Activated CD4-positive, alpha-beta memory T cell treated with anti-CD3 and anti-CD28 coated beads, Interleukin-2, amount 10 ng/mL, durations not matched to agents 7 days and 5 days (primary cell): ENCODE measurements at regions not wholly inside any gene's neighbourhood (a gene's known extent, or its start where the extent isn't known, plus 50 kb on each side); places are given as distances from the start of the nearest gene placed in this dataset.
"Not testable (repeated sequence)": the region's sequence is repeated elsewhere in the genome, so short reads cannot be mapped to it uniquely, and the experiment has no call there.

Source experiments
- CTCF ChIA-PET: fragments of 350-600 bp; sonication (Branson Sonifier 250); formaldehyde crosslinking; loops from one replicate; lab custom pipeline; 2021; ENCODE audit warnings: antibody characterized with exemption, inconsistent platforms; lab: Charles Lee
- POLR2A ChIA-PET: fragments of 350-600 bp; sonication (Branson Sonifier 250); formaldehyde crosslinking; loops from one replicate; lab custom pipeline; 2021; ENCODE audit warnings: antibody characterized with exemption; lab: Charles Lee
- DNase-seq: peaks from one replicate; pipeline ENCODE4 v3.0.0-alpha.2; 2020
- H3K27ac Mint-ChIP-seq: one replicate; pipeline ENCODE4 v1.8.0; 2021; ENCODE audit warnings: mild to moderate bottlenecking, mixed read lengths
- H3K27me3 Mint-ChIP-seq: one replicate; pipeline ENCODE4 v1.8.0; 2021; ENCODE audit warnings: mixed read lengths
- H3K36me3 Mint-ChIP-seq: one replicate; pipeline ENCODE4 v1.8.0; 2021; ENCODE audit warnings: low read depth, mixed read lengths
- H3K4me1 Mint-ChIP-seq: one replicate; pipeline ENCODE4 v1.8.0; 2021; ENCODE audit warnings: mixed read lengths
- H3K4me3 Mint-ChIP-seq: one replicate; pipeline ENCODE4 v1.8.0; 2021; ENCODE audit warnings: mild to moderate bottlenecking, mixed read lengths
- H3K9me3 Mint-ChIP-seq: one replicate; pipeline ENCODE4 v1.8.0; 2021; ENCODE audit warnings: mixed read lengths

DNA sequence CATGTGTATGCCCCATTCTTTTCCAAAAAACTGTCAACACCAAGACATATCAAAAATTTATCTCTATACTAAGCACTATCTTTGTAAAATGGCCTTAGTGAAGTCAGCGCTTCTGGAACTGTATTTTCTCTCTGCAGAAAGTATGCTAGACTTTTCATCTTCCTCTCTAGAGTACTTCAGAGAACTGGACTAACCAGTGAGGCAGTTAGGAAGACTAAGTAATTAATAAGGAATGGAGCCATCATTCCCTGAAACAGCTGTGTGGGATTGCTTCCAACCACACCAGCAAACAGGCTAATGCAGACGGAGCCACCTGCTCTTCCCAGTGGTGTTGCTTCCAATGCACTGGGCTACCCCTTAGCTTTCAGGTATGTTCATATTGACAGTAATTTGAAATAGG is 169.1 kb upstream of the FUT9 start:
- no peak overlapping the region for H3K27ac Mint-ChIP-seq
- ChIA-PET CTCF (no interaction called here), POLR2A (no interaction called here)
- H3K4me1 Mint-ChIP-seq = no peaks in the 10 kb centered on the region
- no peaks in the 10 kb centered on the region for H3K27me3 Mint-ChIP-seq
- no peak overlapping the region for H3K4me3 Mint-ChIP-seq
- H3K9me3 Mint-ChIP-seq = no peaks in the 10 kb centered on the region
- no peaks in the 10 kb centered on the region for H3K36me3 Mint-ChIP-seq
- no peak for DNase-seq

DNA sequence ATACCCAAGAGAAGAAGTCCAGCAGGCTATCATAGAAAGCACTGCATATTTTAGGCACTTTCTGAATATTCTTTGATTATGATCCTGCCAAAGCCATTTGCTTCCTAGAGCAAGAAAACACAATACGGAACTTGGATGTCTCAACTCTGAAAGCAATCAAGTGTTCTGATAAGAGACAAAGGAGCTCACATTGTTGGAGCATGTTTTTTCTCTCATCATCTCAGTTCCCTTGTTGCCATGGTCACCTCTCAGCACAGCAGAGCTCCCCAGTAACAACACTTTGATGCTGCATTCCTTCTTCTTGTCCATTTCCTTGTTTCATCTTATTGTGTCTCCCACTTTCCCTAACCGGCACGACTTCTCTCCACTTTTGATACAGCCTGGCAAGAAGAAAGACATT is 168.7 kb upstream of the FUT9 start:
- POLR2A ChIA-PET = no interaction called here
- no peaks in the 10 kb centered on the region for H3K9me3 Mint-ChIP-seq
- DNase-seq = no peak
- CTCF ChIA-PET = no interaction called here
- no peak overlapping the region for H3K4me3 Mint-ChIP-seq
- no peaks in the 10 kb centered on the region for H3K36me3 Mint-ChIP-seq
- no peaks in the 10 kb centered on the region for H3K4me1 Mint-ChIP-seq
- no peaks in the 10 kb centered on the region for H3K27me3 Mint-ChIP-seq
- H3K27ac Mint-ChIP-seq = no peak overlapping the region

DNA sequence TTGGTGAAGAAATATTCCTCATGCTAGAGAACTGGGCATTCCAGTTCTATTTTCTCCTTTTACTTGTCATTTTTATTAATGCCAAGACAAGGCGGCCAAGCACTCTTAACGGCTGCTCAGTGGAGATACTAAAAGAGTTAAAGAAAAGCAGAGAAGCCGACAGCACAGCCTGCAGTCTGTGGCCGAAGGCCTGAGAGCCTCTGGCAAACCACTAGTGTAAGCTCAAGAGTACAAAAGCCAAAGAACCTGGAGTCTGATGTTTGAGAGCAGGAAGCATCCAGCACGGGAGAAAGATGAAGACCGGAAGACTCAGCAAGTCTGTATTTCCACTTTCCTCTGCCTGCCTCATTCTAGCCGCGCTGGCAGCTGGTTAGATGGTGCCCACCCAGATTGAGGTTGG is 167.1 kb upstream of the FUT9 start:
- H3K4me3 Mint-ChIP-seq = no peak overlapping the region
- H3K27me3 Mint-ChIP-seq = no peaks in the 10 kb centered on the region
- H3K9me3 Mint-ChIP-seq = no peaks in the 10 kb centered on the region

GRCh38 chr6:95856876-95857364 is 158.9 kb upstream of the FUT9 start:
- Mint-ChIP-seq H3K36me3 (no peaks in the 10 kb centered on the region), H3K4me1 (no peaks in the 10 kb centered on the region), H3K9me3 (no peaks in the 10 kb centered on the region)

More for the DNA sequence above, 167.1 kb upstream of the FUT9 start:
- Mint-ChIP-seq H3K27ac (no peak overlapping the region), H3K4me1 (no peaks in the 10 kb centered on the region), H3K36me3 (no peaks in the 10 kb centered on the region)
- ChIA-PET CTCF (no interaction called here), POLR2A (no interaction called here)
- no peak for DNase-seq

GRCh38 chr6:95865857-95866256 is 149.9 kb upstream of the FUT9 start:
- ChIA-PET CTCF (no interaction called here), POLR2A (no interaction called here)
- Mint-ChIP-seq H3K36me3 (no peaks in the 10 kb centered on the region), H3K9me3 (no peaks in the 10 kb centered on the region), H3K27me3 (no peaks in the 10 kb centered on the region), H3K27ac (no peak overlapping the region), H3K4me3 (no peak overlapping the region), H3K4me1 (no peaks in the 10 kb centered on the region)
- no peak for DNase-seq

More at GRCh38 chr6:95856876-95857364, 158.9 kb upstream of the FUT9 start:
- ChIA-PET CTCF (no interaction called here), POLR2A (no interaction called here)
- Mint-ChIP-seq H3K4me3 (no peak overlapping the region), H3K27ac (no peak overlapping the region), H3K27me3 (no peaks in the 10 kb centered on the region)
- no peak for DNase-seq

- Mint-ChIP-seq H3K27me3 (no peaks in the 10 kb centered on the region), H3K9me3 (no peaks in the 10 kb centered on the region), H3K36me3 (no peaks in the 10 kb centered on the region), H3K4me1 (no peaks in the 10 kb centered on the region), H3K4me3 (no peak overlapping the region), H3K27ac (no peak overlapping the region)
- POLR2A ChIA-PET = interaction anchor here (0.6 kb wide), 1 partner anchor 191 kb away, joined by 3 read pairs; no protein-coding TSS in a partner anchor
- CTCF ChIA-PET = no interaction called here
- DNase-seq = no peak
Measured at GRCh38 chr6:95866732-95867131, 149.0 kb upstream of the FUT9 start.

- POLR2A ChIA-PET = interaction anchor here (0.6 kb wide), 1 partner anchor 190 kb away, joined by 3 read pairs; no protein-coding TSS in a partner anchor
- no peaks in the 10 kb centered on the region for H3K36me3 Mint-ChIP-seq
- no peak overlapping the region for H3K27ac Mint-ChIP-seq
- H3K9me3 Mint-ChIP-seq = no peaks in the 10 kb centered on the region
- H3K27me3 Mint-ChIP-seq = no peaks in the 10 kb centered on the region
- H3K4me1 Mint-ChIP-seq = no peaks in the 10 kb centered on the region
- CTCF ChIA-PET = no interaction called here
- DNase-seq = no peak
- no peak overlapping the region for H3K4me3 Mint-ChIP-seq
Measured at GRCh38 chr6:95867205-95867604, 148.6 kb upstream of the FUT9 start.

DNA sequence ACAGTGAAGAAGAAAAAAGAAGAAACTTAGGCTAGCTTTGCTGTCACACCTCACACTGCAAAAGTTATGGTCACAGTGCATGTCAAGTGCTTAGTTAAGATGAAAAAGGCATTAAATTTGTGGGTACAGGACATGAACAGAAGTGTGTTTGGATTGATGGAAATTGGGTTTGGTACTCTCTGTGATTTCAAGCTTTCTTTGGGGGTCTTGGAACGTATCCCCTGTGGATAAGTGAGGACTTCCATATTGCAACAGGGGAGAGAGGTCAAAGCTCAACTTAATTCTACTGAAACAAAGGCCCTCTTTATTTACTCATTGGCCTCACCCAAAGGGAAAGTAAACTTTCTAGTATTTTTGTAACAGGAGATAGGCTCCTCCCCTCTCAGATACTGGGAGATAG is 138.3 kb upstream of the FUT9 start:
- H3K36me3 Mint-ChIP-seq = no peaks in the 10 kb centered on the region
- H3K27ac Mint-ChIP-seq = no peak overlapping the region
- no peaks in the 10 kb centered on the region for H3K9me3 Mint-ChIP-seq
- POLR2A ChIA-PET = no interaction called here
- no peak overlapping the region for H3K4me3 Mint-ChIP-seq
- H3K27me3 Mint-ChIP-seq = no peaks in the 10 kb centered on the region
- CTCF ChIA-PET = no interaction called here
- no peak for DNase-seq
- H3K4me1 Mint-ChIP-seq = no peaks in the 10 kb centered on the region

DNA sequence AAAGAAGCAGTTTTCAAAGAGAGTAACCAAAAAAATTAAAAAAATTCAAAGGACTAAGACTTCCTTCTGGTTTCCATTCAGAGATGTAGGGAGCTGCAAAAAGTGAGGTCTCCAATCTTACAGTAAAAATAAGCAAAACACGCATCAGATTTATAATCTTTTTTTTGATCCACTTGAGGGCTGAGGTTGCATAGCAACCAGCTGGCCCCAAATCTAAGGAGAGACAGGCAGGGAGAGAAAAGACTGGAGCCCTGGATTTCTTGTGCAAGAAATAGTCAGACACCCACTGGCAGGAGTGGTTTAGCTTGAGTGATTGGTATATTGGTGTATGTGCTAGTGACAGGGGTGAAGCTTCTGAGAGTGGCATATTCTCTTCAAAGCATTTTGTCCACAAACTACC is 135.9 kb upstream of the FUT9 start:
- ChIA-PET CTCF (no interaction called here), POLR2A (no interaction called here)
- no peaks in the 10 kb centered on the region for H3K36me3 Mint-ChIP-seq
- H3K27ac Mint-ChIP-seq = no peak overlapping the region
- no peak for DNase-seq
- H3K4me3 Mint-ChIP-seq = no peak overlapping the region
- H3K27me3 Mint-ChIP-seq = no peaks in the 10 kb centered on the region
- no peaks in the 10 kb centered on the region for H3K9me3 Mint-ChIP-seq
- no peaks in the 10 kb centered on the region for H3K4me1 Mint-ChIP-seq

GRCh38 chr6:95882371-95882770 is 133.4 kb upstream of the FUT9 start:
- Mint-ChIP-seq H3K36me3 (no peaks in the 10 kb centered on the region), H3K4me1 (no peaks in the 10 kb centered on the region), H3K27ac (no peak overlapping the region), H3K4me3 (no peak overlapping the region), H3K27me3 (no peaks in the 10 kb centered on the region), H3K9me3 (no peaks in the 10 kb centered on the region)
- ChIA-PET POLR2A (no interaction called here), CTCF (no interaction called here)
- DNase-seq = no peak

DNA sequence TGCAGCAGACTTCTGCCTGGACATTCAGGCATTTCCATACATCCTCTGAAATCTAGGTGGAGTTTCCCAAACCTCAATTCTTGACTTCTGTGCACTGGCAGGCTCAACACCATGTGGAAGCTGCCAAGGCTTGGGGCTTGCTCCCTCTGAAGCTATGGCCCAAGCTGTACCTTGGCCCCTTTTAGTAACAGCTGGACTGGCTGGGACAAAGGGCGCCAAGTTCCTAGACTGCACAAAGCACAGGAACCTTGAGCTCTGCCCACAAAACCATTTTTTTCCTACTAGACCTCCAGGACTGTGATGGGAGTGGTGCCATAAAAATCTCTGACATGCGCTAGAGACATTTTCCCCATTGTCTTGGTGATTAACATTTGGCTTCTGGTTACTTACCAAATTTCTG is 127.1 kb upstream of the FUT9 start:
- H3K36me3 Mint-ChIP-seq, DNase-seq, CTCF ChIA-PET, H3K9me3 Mint-ChIP-seq, H3K27me3 Mint-ChIP-seq, H3K4me1 Mint-ChIP-seq, POLR2A ChIA-PET, H3K4me3 Mint-ChIP-seq, H3K27ac Mint-ChIP-seq: not testable (repeated sequence)

DNA sequence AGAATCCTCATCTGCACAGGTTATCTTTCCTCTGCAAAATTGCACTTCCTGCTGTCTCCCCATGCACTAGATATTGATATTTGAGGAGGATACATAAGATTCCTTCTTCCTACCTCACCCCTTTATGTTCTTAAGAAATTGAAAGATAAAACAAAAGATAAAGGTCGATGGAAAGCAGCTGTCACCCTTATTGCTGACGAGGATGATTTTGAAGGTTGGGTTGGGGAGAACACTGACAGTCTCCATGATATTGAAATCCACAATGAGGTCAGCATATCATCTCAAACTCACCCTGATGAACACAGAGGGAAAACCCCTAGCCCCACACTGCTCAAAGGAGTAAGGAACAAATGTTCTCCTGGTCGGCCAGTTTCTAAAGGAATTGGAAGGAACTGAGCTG is 110.6 kb upstream of the FUT9 start:
- Mint-ChIP-seq H3K27ac (no peak overlapping the region), H3K36me3 (no peaks in the 10 kb centered on the region), H3K27me3 (no peaks in the 10 kb centered on the region), H3K4me1 (no peaks in the 10 kb centered on the region), H3K4me3 (no peak overlapping the region), H3K9me3 (peaks cover 3% of the 10 kb centered on the region)
- ChIA-PET POLR2A (no interaction called here), CTCF (no interaction called here)
- no peak for DNase-seq

GRCh38 chr6:95917034-95917433 is 98.7 kb upstream of the FUT9 start:
- POLR2A ChIA-PET = no interaction called here
- no peak overlapping the region for H3K27ac Mint-ChIP-seq
- no peaks in the 10 kb centered on the region for H3K9me3 Mint-ChIP-seq
- DNase-seq = no peak
- H3K4me3 Mint-ChIP-seq = no peak overlapping the region
- no peaks in the 10 kb centered on the region for H3K4me1 Mint-ChIP-seq
- H3K36me3 Mint-ChIP-seq = no peaks in the 10 kb centered on the region
- CTCF ChIA-PET = no interaction called here
- H3K27me3 Mint-ChIP-seq = no peaks in the 10 kb centered on the region

- Mint-ChIP-seq H3K27ac (no peak overlapping the region), H3K4me1 (no peaks in the 10 kb centered on the region), H3K9me3 (no peaks in the 10 kb centered on the region), H3K36me3 (no peaks in the 10 kb centered on the region), H3K4me3 (no peak overlapping the region), H3K27me3 (no peaks in the 10 kb centered on the region)
- no peak for DNase-seq
- POLR2A ChIA-PET = no interaction called here
- CTCF ChIA-PET = no interaction called here
Measured at GRCh38 chr6:95923518-95923917, 92.3 kb upstream of the FUT9 start.
